ENCODE measurements at regions not wholly inside any gene's neighbourhood (a gene's known extent, or its start where the extent isn't known, plus 50 kb on each side); places are given as distances from the start of the nearest gene placed in this dataset.

GRCh38 chr12:18207266-18207665, 54.1 kb upstream of the PIK3C2G start:
- no peak for TF ChIP-seq CTCF (IDR thresholded peaks at IDR 0.05 in 8 of 11, conservative IDR thresholded peaks at IDR 0.05 in 3 of 11)
- no peak for TF ChIP-seq POLR2AphosphoS5 (IDR thresholded peaks at IDR 0.05)
- TF ChIP-seq POLR2A (IDR thresholded peaks at IDR 0.05): no peak
- Histone ChIP-seq H3K4me1 (no peaks in the 10 kb centered on the region), H3K4me3 (no peak overlapping the region), H3K9me3 (no peaks in the 10 kb centered on the region), H3K27me3 (replicated peaks in 1 of 7) (no peaks in the 10 kb centered on the region), H3K27ac (no peak overlapping the region), H3K36me3 (no peaks in the 10 kb centered on the region)
- no peak for DNase-seq
- intact Hi-C loops (cut with DNase I; ENCODE audit: low total_unique reads): no loop called here

GRCh38 chr12:18206198-18206597, 55.1 kb upstream of the PIK3C2G start:
- no peak for TF ChIP-seq POLR2AphosphoS5 (IDR thresholded peaks at IDR 0.05)
- no peak for TF ChIP-seq POLR2A (IDR thresholded peaks at IDR 0.05)
- no peak for TF ChIP-seq CTCF (IDR thresholded peaks at IDR 0.05 in 8 of 11, conservative IDR thresholded peaks at IDR 0.05 in 3 of 11)
- Histone ChIP-seq H3K36me3 (no peaks in the 10 kb centered on the region), H3K4me3 (no peak overlapping the region), H3K9me3 (no peaks in the 10 kb centered on the region), H3K27me3 (replicated peaks in 1 of 7) (no peaks in the 10 kb centered on the region), H3K4me1 (no peaks in the 10 kb centered on the region), H3K27ac (no peak overlapping the region)
- no peak for DNase-seq
- 83 to 91% (median 86%) methylated on average over 13 of the region's 13 CpGs for WGBS, 5 donors
- intact Hi-C loops (cut with DNase I; ENCODE audit: low total_unique reads): no loop called here

GRCh38 chr12:18204053-18204452, 57.3 kb upstream of the PIK3C2G start:
- Histone ChIP-seq H3K27ac (no peak overlapping the region), H3K4me1 (no peaks in the 10 kb centered on the region), H3K9me3 (no peaks in the 10 kb centered on the region), H3K27me3 (replicated peaks in 1 of 7) (no peaks in the 10 kb centered on the region), H3K4me3 (no peak overlapping the region), H3K36me3 (no peaks in the 10 kb centered on the region)
- 86 to 92% (median 90%) methylated on average over 4 of the region's 4 CpGs for WGBS, 5 donors
- intact Hi-C loops (cut with DNase I; ENCODE audit: low total_unique reads): no loop called here
- DNase-seq: no peak
- TF ChIP-seq POLR2A (IDR thresholded peaks at IDR 0.05): no peak
- TF ChIP-seq CTCF (IDR thresholded peaks at IDR 0.05 in 8 of 11, conservative IDR thresholded peaks at IDR 0.05 in 3 of 11): no peak
- TF ChIP-seq POLR2AphosphoS5 (IDR thresholded peaks at IDR 0.05): no peak

- intact Hi-C loops (cut with DNase I; ENCODE audit: low total_unique reads): no loop called here
- no peaks in the 10 kb centered on the region for H3K9me3 ChIP-seq
- no peaks in the 10 kb centered on the region for H3K4me1 ChIP-seq
- H3K27me3 ChIP-seq (replicated peaks in 1 of 7): no peaks in the 10 kb centered on the region
- no peak overlapping the region for H3K4me3 ChIP-seq
- H3K36me3 ChIP-seq: no peaks in the 10 kb centered on the region
- DNase-seq: no peak
- TF ChIP-seq POLR2A (IDR thresholded peaks at IDR 0.05) (no peak), POLR2AphosphoS5 (IDR thresholded peaks at IDR 0.05) (no peak), CTCF (IDR thresholded peaks at IDR 0.05 in 8 of 11, conservative IDR thresholded peaks at IDR 0.05 in 3 of 11) (no peak)
- no peak overlapping the region for H3K27ac ChIP-seq
Measured at GRCh38 chr12:18192119-18192518, 69.2 kb upstream of the PIK3C2G start.

Data from spleen (tissue), 11 donors.